Right lung (tissue), 2 donors: ENCODE measurements at regions not wholly inside any gene's neighbourhood (a gene's known extent, or its start where the extent isn't known, plus 50 kb on each side); places are given as distances from the start of the nearest gene placed in this dataset.
"Not testable (repeated sequence)": the region's sequence is repeated elsewhere in the genome, so short reads cannot be mapped to it uniquely, and the experiment has no call there.

Source experiments
- DNase-seq, 2 donors: peaks; one replicate each; pipeline ENCODE4 v3.0.0-alpha.2; 2013

- no peak for DNase-seq
Observed at GRCh38 chr11:57871231-57871630, 109.6 kb downstream of the CTNND1 start.

DNA sequence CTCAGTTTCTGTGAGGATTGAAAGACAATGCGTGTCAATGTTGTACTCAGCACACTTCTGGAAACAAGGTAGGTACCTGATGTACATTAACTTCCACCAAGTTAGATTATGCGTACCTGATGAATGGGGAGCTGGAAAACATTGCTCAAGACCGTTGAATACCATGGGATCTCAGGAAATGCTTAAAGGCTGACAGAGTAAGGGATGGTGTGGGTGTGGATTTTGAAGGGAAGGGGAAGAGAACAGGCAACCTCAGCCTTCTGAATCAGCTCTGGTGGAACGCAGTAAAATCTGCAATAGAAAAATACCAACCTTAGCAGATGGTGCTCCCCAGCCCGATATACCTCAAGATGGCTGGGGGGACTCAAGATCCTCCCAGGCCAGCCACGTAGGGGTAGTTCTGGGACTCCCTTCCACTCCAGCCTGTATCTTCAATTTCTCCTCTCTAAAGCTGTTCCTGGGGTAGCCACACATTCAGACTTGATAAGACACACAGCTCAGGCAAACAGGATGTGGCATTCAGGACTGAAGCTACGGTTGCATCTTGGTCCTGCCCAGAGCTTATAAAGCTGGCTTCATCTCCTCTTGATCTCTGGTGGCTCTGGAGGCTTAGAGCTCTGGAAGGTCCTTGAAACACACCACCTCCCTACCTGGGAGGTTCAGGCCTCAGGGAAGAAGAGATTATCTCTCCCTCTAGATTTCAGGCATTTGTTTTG, 111.8 kb downstream of the CTNND1 start:
- no peak for DNase-seq

- DNase-seq: no peak
Observed at GRCh38 chr11:57874981-57875380, 113.4 kb downstream of the CTNND1 start.

GRCh38 chr11:57881647-57882046, 120.0 kb downstream of the CTNND1 start:
- no peak for DNase-seq

GRCh38 chr11:57883630-57884029, 122.0 kb downstream of the CTNND1 start:
- DNase-seq: no peak

- peak in 1 of 2 donors; percentile 4 for DNase-seq
Observed at GRCh38 chr11:57885298-57886050, 123.9 kb downstream of the CTNND1 start.

GRCh38 chr11:57888386-57888785, 126.8 kb downstream of the CTNND1 start:
- DNase-seq: no peak

DNA sequence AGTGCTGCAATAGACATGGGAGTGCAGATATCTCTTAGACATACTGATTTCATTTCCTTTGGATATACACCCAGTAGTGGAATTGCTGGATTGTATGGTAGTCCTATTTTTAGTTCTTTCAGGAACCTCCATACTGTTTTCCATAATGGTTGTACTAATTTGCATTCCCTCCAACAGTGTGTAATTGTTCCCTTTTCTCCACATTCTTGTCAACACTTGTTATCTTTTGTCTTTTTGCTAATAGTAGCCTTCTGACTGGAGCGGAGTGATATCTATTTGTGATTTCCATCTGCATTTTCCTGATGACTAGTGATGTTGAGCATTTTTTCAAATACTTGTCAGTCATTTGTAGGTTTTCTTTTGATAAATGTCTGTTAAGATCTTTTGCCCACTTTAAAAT, 128.9 kb downstream of the CTNND1 start:
- no peak for DNase-seq

GRCh38 chr11:57893200-57893599, 130.5 kb upstream of the OR9Q1 start:
- DNase-seq: not testable (repeated sequence)

GRCh38 chr11:57896361-57897145, 127.1 kb upstream of the OR9Q1 start:
- no peak for DNase-seq

DNA sequence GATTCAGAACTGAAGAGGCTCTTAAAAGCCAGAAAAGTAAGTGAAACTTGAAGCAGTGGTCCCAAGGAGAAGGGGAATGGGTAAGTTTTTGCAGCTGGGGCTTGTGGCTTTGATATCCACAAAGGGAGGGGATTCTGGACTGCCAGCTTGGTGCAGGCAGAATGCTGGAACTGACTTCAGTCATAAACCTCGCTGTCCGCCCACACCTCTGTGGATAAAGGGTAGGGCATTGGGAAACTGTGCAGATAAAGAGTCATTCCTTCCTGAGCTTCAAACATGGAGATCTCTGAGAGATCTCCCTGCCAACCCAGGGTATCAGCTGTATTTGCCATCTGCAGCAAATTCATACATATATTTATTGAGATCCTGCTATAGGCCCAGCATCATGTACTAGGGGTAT, 124.3 kb upstream of the OR9Q1 start:
- no peak for DNase-seq

- DNase-seq: no peak
Observed at GRCh38 chr11:57900320-57900719, 123.4 kb upstream of the OR9Q1 start.

- DNase-seq: no peak
Observed at GRCh38 chr11:57901278-57901677, 122.4 kb upstream of the OR9Q1 start.

- DNase-seq: no peak
Observed at GRCh38 chr11:57901756-57902155, 121.9 kb upstream of the OR9Q1 start.

DNA sequence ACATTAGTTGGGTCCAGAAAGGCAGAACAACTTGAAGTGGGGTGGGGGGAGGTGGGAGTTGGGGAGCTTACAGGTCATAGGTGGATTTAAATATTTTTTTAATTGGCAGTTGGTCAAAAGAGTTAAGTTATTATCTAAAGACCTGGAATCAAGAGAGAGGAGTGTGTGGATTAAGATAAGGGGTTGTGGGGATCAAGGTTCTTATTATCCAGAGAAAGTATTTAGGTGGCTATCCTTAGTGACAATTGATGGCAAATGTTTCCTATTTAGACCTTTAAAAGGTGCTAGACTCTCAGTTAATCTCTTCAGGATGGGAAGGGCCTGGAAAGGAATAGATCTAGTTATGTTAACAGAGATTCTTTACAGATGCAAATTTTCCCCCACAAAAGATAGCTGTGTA, 120.7 kb upstream of the OR9Q1 start:
- no peak for DNase-seq

DNA sequence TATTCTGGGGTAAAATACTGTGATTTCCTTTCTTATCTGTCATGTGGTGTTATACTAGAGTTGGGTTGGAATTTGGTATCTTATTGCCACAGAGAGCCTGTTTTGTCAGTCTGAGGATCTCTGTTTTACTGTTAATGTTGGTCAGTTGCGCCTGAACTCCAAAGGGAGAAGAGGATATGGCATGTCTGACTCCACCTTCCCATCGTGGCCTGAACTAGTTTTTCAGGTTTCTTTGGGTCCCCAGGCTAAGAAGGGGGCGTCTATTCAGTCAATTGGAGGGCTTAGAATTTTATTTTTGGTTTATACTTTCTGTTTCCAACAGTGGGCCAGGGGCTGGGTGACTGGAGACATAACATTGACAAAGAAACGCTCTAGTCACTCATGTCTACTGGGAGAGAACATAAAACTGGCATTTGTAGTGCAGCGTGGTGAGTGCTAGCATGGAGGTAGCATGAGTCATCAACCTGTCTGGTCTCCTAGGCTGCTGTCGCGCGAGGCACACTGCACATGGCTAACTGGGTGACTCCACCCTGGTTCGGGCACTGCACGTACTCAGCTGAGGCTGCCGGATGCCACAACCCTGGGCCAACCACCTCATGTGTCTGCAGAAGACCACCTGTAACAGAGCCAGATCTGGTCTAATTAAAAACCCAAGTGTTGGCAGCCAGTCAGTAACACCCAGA, 120.1 kb upstream of the OR9Q1 start:
- no peak for DNase-seq

- no peak for DNase-seq
Observed at GRCh38 chr11:57904376-57904775, 119.3 kb upstream of the OR9Q1 start.

DNA sequence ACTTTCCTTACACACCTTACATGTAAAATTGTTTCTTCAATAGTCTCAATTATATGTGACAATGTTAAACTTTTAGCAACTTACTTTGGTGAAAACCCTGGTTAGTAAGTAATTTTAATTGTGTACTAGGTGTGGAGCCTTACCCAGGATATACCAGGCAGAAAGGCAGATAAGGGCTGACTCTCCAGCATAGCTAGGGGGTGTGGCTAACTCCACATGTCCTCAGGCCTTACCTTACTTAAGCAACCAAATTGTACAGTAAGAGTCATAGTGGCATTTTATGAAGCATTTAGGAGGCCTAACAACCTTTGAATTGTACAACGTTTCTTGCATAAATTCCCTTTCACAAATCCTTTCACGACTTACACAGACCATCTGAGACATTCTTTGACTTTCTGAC, 118.2 kb upstream of the OR9Q1 start:
- DNase-seq: no peak

DNA sequence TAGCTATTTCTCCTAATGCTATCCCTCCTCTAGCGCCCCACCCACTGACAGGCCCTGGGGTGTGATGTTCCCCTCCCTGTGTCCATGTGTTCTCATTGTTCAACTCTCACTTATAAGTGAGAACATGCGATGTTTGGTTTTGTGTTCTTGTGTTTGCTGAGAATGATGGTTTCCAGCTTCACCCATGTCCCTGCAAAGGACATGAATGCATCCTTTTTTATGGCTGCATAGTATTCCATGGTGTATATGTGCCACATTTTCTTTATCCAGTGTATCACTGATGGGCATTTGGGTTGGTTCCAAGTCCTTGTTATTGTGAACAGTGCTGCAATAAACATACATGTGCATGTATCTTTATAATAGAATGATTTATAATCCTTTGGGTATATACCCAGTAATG, 115.3 kb upstream of the OR9Q1 start:
- not testable (repeated sequence) for DNase-seq

DNA sequence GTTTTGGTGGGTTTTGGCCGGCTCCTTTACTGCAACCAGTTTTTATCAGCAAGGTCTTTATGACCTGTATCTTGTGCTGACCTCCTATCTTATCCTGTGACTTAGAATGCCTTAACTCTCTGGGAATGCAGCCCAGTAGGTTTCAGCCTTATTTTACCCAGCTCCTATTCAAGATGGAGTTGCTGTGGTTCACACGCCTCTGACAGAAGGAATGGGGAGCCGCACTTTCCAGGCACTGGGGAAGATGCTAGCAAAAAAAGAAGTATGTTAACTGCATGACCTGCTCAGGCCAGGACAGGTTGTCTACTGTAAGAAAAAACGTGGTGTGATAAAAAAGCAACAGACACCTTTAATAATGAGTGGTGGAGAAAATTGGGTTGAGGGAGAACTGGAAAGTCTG, 112.2 kb upstream of the OR9Q1 start:
- not testable (repeated sequence) for DNase-seq

- no peak for DNase-seq
Observed at GRCh38 chr11:57913715-57914704, 109.7 kb upstream of the OR9Q1 start.
